HG02763 (cell line): ENCODE measurements at regions not wholly inside any gene's neighbourhood (a gene's known extent, or its start where the extent isn't known, plus 50 kb on each side); places are given as distances from the start of the nearest gene placed in this dataset.
"Not testable (repeated sequence)": the region's sequence is repeated elsewhere in the genome, so short reads cannot be mapped to it uniquely, and the experiment has no call there.

Experiments
- ATAC-seq: cut with Tn5 transposase; IDR thresholded peaks from one replicate; pipeline ENCODE4 v1.9.1; 2021; ENCODE audit warnings: mild to moderate bottlenecking, moderate library complexity; ENCODE audit not compliant: unreplicated experiment

- ATAC-seq, result not testable (repeated sequence)
These were observed 816.0 kb downstream of the TSN start for GRCh38 chr2:122571471-122571870.

- no peak for ATAC-seq
These were observed 819.6 kb downstream of the TSN start for GRCh38 chr2:122575076-122575475.

- no peak for ATAC-seq
These were observed 827.9 kb downstream of the TSN start for GRCh38 chr2:122583159-122583917.

- ATAC-seq, result no peak
These were observed 835.1 kb downstream of the TSN start for GRCh38 chr2:122590524-122590923.

GRCh38 chr2:122595065-122595464, 839.6 kb downstream of the TSN start:
- ATAC-seq, result no peak

- ATAC-seq, result no peak
These were observed 841.1 kb downstream of the TSN start for GRCh38 chr2:122596598-122596997.

GRCh38 chr2:122598784-122599183, 843.3 kb downstream of the TSN start:
- ATAC-seq, result no peak

- ATAC-seq, result no peak
These were observed 855.6 kb downstream of the TSN start for GRCh38 chr2:122610948-122611609.

GRCh38 chr2:122622934-122623333, 867.5 kb downstream of the TSN start:
- ATAC-seq, result no peak

GRCh38 chr2:122627388-122627787, 871.9 kb downstream of the TSN start:
- ATAC-seq, result no peak

- ATAC-seq, result no peak
These were observed 878.8 kb downstream of the TSN start for GRCh38 chr2:122634256-122634655.

GRCh38 chr2:122634920-122635319, 879.5 kb downstream of the TSN start:
- no peak for ATAC-seq

GRCh38 chr2:122635686-122636085, 880.2 kb downstream of the TSN start:
- ATAC-seq, result no peak

- ATAC-seq, result no peak
These were observed 880.6 kb downstream of the TSN start for GRCh38 chr2:122636097-122636496.

- ATAC-seq, result no peak
These were observed 883.7 kb downstream of the TSN start for GRCh38 chr2:122639176-122639575.

GRCh38 chr2:122639711-122640110, 884.3 kb downstream of the TSN start:
- no peak for ATAC-seq

GRCh38 chr2:122643725-122644329, 888.4 kb downstream of the TSN start:
- no peak for ATAC-seq

GRCh38 chr2:122651236-122651635, 895.8 kb downstream of the TSN start:
- ATAC-seq, result no peak

GRCh38 chr2:122651780-122652179, 896.3 kb downstream of the TSN start:
- no peak for ATAC-seq

GRCh38 chr2:122652670-122653069, 897.2 kb downstream of the TSN start:
- no peak for ATAC-seq

- ATAC-seq, result no peak
These were observed 901.0 kb downstream of the TSN start for GRCh38 chr2:122656403-122656802.
